Dendritic cell treated with granulocyte-macrophage colony-stimulating factor and Interleukin-4, amounts not matched to agents 40 ng/mL and 50 ng/mL, for 4 days (primary cell): ENCODE measurements at regions not wholly inside any gene's neighbourhood (a gene's known extent, or its start where the extent isn't known, plus 50 kb on each side); places are given as distances from the start of the nearest gene placed in this dataset.

Experiments used
- H3K27ac Mint-ChIP-seq: one replicate; pipeline ENCODE4 v1.8.0; 2022; ENCODE audit warnings: mild to moderate bottlenecking, mixed read lengths
- H3K27me3 Mint-ChIP-seq: one replicate; pipeline ENCODE4 v1.8.0; 2022; ENCODE audit warnings: mild to moderate bottlenecking, mixed read lengths
- H3K36me3 Mint-ChIP-seq: one replicate; pipeline ENCODE4 v1.8.0; 2022; ENCODE audit warnings: low read depth, mixed read lengths
- H3K4me1 Mint-ChIP-seq: one replicate; pipeline ENCODE4 v1.8.0; 2022; ENCODE audit warnings: low read depth, mixed read lengths
- H3K4me3 Mint-ChIP-seq: one replicate; pipeline ENCODE4 v1.8.0; 2022; ENCODE audit warnings: mild to moderate bottlenecking, moderate library complexity, mixed read lengths
- H3K9me3 Mint-ChIP-seq: one replicate; pipeline ENCODE4 v1.8.0; 2022; ENCODE audit warnings: mixed read lengths
- intact Hi-C: fragments of 100-400 bp; cut with micrococcal nuclease; formaldehyde crosslinking; loops from one replicate; pipeline ENCODE4 v1.15.0; 2022

DNA sequence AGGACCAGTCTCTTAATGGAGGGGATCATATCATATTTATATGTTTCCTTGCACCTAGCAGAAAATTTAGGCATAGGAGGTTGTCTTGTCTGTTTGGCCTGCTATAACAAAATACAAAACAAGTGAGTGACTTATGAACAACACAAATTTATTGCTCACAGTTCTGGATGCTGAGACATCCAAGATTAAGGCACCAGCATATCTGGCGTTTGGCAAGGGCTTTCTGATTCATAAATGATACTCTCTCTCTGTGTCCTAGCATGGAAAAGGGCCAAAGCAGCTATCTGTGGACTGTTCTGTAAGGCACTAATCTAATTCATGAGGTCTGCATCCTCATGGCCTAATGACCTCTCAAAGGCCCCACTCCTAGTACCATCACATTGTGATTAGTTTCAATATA lies 683.0 kb downstream of the NR2F2 start:
- intact Hi-C loops = no loop called here
- no peaks in the 10 kb centered on the region for H3K4me1 Mint-ChIP-seq
- no peak overlapping the region for H3K4me3 Mint-ChIP-seq
- H3K9me3 Mint-ChIP-seq = no peaks in the 10 kb centered on the region
- H3K36me3 Mint-ChIP-seq = no peaks in the 10 kb centered on the region
- no peaks in the 10 kb centered on the region for H3K27me3 Mint-ChIP-seq
- no peak overlapping the region for H3K27ac Mint-ChIP-seq

DNA sequence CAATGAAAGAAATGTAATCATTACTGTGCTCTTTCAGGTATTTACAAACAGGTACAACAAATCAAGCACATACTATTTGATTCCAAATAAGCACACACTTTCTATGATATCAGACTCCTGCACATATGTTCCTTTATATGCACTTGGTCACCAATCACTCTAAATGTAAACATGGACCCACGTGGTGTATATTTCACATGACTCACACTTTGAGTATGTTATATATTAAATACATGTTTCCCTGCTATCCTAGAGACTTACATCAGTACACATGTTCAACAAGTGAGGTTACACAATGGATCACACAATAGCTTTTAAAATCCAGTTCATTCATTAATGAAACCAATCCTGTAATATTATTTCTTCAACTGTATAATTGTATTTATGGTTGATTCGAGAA lies 683.5 kb downstream of the NR2F2 start:
- no peak overlapping the region for H3K4me3 Mint-ChIP-seq
- no peaks in the 10 kb centered on the region for H3K4me1 Mint-ChIP-seq
- no peaks in the 10 kb centered on the region for H3K27me3 Mint-ChIP-seq
- H3K9me3 Mint-ChIP-seq = no peaks in the 10 kb centered on the region
- intact Hi-C loops = no loop called here
- no peak overlapping the region for H3K27ac Mint-ChIP-seq
- no peaks in the 10 kb centered on the region for H3K36me3 Mint-ChIP-seq

DNA sequence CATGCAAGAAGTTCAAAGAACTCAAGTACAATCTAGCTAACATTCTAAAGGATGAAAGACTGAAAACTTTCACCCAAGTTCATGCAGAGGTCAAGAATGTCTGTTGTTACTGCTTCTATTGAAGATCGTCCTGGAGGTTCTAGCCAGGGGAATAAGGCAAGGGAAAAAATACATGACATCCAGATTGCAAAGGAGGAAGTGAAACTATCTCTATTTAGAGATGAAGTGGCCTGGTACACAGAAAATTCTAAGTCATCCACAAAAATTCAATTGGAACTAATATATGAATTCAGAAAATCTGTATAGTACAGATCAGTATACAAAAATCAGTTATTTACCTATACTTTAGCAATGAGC lies 693.0 kb downstream of the NR2F2 start:
- no peaks in the 10 kb centered on the region for H3K9me3 Mint-ChIP-seq
- intact Hi-C loops = no loop called here
- H3K27me3 Mint-ChIP-seq = no peaks in the 10 kb centered on the region
- no peak overlapping the region for H3K27ac Mint-ChIP-seq
- no peaks in the 10 kb centered on the region for H3K36me3 Mint-ChIP-seq
- H3K4me1 Mint-ChIP-seq = no peaks in the 10 kb centered on the region
- no peak overlapping the region for H3K4me3 Mint-ChIP-seq

DNA sequence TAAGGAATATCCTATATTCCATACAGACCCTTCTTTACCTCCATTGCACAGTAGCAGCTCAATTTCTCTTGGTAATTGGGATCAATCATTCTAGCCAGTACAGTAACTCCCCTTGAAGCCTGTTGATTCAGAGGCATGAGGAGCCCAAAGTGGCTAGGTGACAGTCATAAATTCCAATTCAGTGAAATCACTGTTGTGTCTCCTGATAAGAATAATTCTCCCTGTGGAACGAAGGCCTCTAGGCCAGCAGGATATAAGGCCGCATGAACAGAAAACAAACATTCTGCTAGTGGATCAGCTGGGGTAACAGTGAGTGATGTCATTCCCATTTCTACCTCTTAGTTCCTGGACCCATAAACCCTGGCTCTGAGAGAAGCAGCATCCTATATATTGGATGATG lies 696.3 kb downstream of the NR2F2 start:
- no peaks in the 10 kb centered on the region for H3K36me3 Mint-ChIP-seq
- intact Hi-C loops = no loop called here
- H3K27ac Mint-ChIP-seq = no peak overlapping the region
- no peaks in the 10 kb centered on the region for H3K4me1 Mint-ChIP-seq
- H3K9me3 Mint-ChIP-seq = peaks cover 15% of the 10 kb centered on the region
- no peak overlapping the region for H3K4me3 Mint-ChIP-seq
- no peaks in the 10 kb centered on the region for H3K27me3 Mint-ChIP-seq

DNA sequence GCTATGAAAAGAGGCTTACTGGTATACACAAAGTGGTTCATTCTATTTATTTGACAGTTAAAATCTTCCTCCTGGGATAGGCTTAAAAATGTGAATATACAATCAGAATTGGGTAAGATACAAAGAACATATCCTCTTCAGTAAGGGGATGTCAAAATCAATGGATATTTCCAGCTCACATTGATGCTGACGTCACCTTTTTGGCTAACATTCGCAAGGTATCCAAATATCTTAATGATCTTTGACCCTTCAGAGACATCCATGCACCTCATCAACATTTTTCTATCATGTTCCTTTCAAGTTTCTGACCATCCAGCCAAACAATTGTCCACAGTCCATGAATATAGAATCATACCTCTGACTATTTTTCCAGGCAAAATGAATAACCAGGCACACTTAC lies 697.3 kb downstream of the NR2F2 start:
- H3K27me3 Mint-ChIP-seq = no peaks in the 10 kb centered on the region
- intact Hi-C loops = no loop called here
- H3K4me3 Mint-ChIP-seq = no peak overlapping the region
- H3K4me1 Mint-ChIP-seq = no peaks in the 10 kb centered on the region
- H3K9me3 Mint-ChIP-seq = peaks cover 19% of the 10 kb centered on the region
- H3K27ac Mint-ChIP-seq = no peak overlapping the region
- H3K36me3 Mint-ChIP-seq = no peaks in the 10 kb centered on the region

DNA sequence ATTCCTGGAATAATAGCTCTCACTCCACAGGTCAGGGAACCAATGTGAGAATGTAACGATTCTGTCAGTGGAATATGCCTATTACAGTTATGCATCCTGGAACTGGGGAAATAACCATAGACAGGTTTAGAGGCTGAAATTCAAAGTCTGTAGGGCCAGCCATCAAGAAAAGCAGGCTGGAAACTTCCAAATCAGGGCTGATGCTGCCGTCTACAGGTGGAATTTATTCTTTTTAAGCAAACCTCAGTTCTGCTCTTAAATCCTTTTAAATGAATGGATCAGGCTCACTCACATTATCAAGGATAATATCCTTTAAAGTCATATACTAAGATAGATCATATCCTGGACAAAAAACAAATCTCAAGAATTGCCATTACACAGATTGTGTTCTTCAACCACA lies 699.8 kb downstream of the NR2F2 start:
- Mint-ChIP-seq H3K36me3 (no peaks in the 10 kb centered on the region), H3K4me1 (no peaks in the 10 kb centered on the region), H3K4me3 (no peak overlapping the region), H3K27ac (no peak overlapping the region), H3K27me3 (no peaks in the 10 kb centered on the region), H3K9me3 (peaks cover 27% of the 10 kb centered on the region)
- intact Hi-C loops = no loop called here

DNA sequence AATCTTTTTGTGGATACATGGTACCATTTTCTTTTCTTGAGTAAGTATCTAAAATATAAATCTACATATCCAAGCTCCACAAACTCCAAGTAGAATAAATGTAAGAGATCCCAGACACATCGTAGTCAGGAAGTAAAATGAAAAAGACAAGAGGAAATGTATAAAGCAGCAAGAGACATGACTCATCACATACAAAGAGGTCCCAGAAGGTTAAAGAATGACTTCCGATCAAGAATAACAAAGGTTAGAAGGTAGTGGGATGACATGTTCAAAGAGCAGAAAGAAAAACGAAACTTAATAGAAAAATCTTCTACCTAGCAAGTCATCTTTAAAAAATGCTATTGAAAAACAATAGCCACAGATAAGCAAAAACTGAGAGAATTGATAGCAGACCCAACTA lies 705.8 kb downstream of the NR2F2 start:
- Mint-ChIP-seq H3K27me3 (no peaks in the 10 kb centered on the region), H3K36me3 (no peaks in the 10 kb centered on the region), H3K9me3 (peaks cover 16% of the 10 kb centered on the region), H3K4me1 (no peaks in the 10 kb centered on the region), H3K27ac (no peak overlapping the region), H3K4me3 (no peak overlapping the region)
- intact Hi-C loops = no loop called here

DNA sequence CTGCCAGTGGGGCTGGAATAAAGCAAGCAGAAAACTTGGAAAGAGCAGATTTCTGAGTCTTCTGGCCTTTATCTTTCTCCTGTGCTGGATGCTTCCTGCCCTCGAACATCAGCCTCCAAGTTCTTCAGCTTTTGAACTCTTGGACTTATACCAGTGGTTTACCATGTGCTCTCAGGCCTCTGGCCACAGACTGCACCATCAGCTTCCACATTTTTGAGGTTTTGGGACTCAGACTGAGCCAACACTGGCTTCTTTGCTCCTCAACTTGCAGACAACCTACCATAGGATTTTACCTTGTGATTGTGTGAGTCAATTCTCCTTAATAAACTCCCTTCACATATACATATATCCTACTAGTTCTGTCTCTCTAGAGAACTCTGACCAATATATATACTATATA lies 706.6 kb downstream of the NR2F2 start:
- H3K9me3 Mint-ChIP-seq = peaks cover 9% of the 10 kb centered on the region
- no peak overlapping the region for H3K27ac Mint-ChIP-seq
- no peaks in the 10 kb centered on the region for H3K4me1 Mint-ChIP-seq
- no peak overlapping the region for H3K4me3 Mint-ChIP-seq
- H3K36me3 Mint-ChIP-seq = no peaks in the 10 kb centered on the region
- intact Hi-C loops = no loop called here
- H3K27me3 Mint-ChIP-seq = no peaks in the 10 kb centered on the region

DNA sequence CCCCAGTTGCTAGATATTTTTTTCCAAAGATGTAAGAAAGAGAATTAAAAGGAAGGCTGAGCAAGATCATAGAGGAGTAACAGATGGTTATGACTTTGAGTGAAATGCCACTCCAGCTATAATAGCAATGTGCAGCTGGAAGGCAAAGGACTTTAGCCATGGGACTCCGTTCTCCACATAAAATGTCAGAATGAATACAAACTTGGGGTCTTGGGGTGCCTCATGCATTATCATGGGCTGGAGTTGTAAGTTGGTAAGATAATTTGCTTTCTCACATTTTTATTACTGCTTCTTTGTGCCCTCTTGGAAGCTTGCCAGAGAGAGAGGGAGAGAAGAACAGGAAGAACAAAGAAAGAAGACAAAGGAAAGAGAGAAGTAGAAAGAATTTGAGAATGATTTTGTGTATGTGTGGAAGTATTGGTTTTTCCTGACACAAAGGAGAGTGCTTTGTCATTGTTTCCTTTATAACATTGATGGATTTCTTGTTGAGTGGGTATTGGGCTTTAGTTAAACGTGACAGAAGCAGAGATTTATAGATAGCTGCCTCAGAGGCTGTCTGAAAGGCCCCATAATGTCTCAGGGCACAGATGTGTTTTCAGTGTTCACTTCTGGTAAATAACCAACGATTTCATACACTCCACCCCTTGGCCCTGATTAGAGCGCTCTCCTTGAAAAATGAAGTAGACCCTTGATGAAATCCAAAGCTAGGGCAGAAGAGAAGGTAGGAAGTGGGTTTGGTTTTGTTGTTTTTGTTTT lies 715.3 kb downstream of the NR2F2 start:
- H3K4me3 Mint-ChIP-seq = no peak overlapping the region
- no peaks in the 10 kb centered on the region for H3K36me3 Mint-ChIP-seq
- H3K9me3 Mint-ChIP-seq = no peaks in the 10 kb centered on the region
- H3K27ac Mint-ChIP-seq = no peak overlapping the region
- H3K4me1 Mint-ChIP-seq = no peaks in the 10 kb centered on the region
- H3K27me3 Mint-ChIP-seq = no peaks in the 10 kb centered on the region
- intact Hi-C loops = no loop called here

DNA sequence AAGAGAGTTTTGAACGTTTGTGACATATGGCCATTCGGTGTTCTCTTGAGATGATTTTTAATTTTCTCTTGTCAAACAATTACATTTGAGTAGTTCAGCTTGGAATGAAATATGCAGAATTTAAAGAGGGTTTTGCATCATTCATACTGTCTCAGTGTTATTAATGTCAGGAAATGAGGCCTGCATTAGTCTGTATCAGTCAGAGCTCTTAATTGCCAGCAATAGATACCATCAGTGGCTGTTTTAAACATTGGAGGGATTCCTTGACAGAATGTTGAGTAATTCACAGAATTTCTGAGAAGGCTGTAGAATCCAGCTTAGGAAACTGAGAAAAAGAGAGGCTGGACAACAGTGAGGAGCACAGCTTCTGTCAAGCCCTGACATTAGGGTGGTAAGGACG lies 722.0 kb downstream of the NR2F2 start:
- Mint-ChIP-seq H3K4me1 (no peaks in the 10 kb centered on the region), H3K27ac (no peak overlapping the region), H3K9me3 (no peaks in the 10 kb centered on the region), H3K4me3 (no peak overlapping the region), H3K27me3 (no peaks in the 10 kb centered on the region), H3K36me3 (no peaks in the 10 kb centered on the region)
- intact Hi-C loops = no loop called here

DNA sequence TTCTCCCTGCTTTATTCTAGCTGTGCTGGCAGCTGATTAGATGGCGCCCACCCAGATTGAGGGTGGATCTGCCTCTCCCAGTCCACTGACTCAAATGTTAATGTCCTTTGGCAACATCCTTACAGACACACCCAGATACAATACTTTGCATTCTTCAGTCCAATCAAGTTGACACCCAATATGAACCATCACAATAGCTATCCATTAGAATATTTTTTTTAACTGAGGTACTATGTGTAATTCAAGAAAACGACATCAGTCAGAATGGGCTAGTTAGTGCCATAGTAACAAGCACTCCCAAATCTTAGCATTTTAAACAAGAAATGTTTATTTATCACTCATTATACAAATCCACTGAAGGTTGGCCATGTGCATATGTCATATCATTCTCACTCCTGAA lies 723.1 kb downstream of the NR2F2 start:
- Mint-ChIP-seq H3K9me3 (no peaks in the 10 kb centered on the region), H3K4me1 (no peaks in the 10 kb centered on the region)
- intact Hi-C loops = no loop called here

DNA sequence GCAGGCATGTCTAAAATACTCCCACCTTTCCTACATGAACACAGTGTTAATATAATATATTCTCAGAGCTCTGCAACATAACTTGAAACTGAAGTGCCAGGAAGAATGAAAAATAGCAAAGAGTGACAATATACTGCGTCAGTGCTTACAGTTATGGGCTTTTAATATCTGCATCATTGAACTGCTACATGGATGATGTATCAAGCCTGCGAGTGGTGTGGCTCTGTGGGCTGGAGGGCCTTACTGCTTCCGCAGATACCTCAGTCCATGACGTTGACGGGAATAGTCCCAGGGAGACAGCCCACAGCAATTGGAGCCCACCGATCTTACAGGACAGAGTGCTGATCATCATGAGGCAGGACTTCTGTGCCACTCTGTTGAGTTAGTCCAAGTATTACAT lies 727.0 kb downstream of the NR2F2 start:
- Mint-ChIP-seq H3K27ac (no peak overlapping the region), H3K4me3 (no peak overlapping the region), H3K27me3 (no peaks in the 10 kb centered on the region), H3K9me3 (no peaks in the 10 kb centered on the region), H3K4me1 (no peaks in the 10 kb centered on the region), H3K36me3 (no peaks in the 10 kb centered on the region)
- intact Hi-C loops = no loop called here

More for the DNA sequence above, 723.1 kb downstream of the NR2F2 start:
- Mint-ChIP-seq H3K27ac (no peak overlapping the region), H3K36me3 (no peaks in the 10 kb centered on the region), H3K27me3 (no peaks in the 10 kb centered on the region), H3K4me3 (no peak overlapping the region)

DNA sequence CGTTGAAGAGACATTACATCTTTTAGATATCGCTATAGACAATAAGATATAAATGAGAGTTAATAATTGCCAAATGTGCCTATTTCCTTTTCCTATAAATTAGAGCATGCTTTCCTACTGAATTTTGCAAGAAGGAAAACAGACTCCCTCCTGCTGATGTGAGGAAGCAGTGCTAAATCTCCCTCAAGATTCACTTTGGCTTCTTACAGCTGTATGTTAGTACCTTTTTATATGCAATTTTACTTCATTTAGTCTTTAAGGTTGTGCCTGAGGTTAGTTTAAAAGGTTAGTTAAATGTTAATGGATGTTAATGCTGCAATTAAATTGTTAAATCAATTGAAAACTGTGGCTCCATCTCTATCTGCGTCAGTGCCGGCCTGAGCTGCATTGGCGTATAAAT lies 728.8 kb downstream of the NR2F2 start:
- no peaks in the 10 kb centered on the region for H3K4me1 Mint-ChIP-seq
- no peak overlapping the region for H3K4me3 Mint-ChIP-seq
- no peak overlapping the region for H3K27ac Mint-ChIP-seq
- intact Hi-C loops = no loop called here
- no peaks in the 10 kb centered on the region for H3K27me3 Mint-ChIP-seq
- H3K36me3 Mint-ChIP-seq = no peaks in the 10 kb centered on the region
- no peaks in the 10 kb centered on the region for H3K9me3 Mint-ChIP-seq

DNA sequence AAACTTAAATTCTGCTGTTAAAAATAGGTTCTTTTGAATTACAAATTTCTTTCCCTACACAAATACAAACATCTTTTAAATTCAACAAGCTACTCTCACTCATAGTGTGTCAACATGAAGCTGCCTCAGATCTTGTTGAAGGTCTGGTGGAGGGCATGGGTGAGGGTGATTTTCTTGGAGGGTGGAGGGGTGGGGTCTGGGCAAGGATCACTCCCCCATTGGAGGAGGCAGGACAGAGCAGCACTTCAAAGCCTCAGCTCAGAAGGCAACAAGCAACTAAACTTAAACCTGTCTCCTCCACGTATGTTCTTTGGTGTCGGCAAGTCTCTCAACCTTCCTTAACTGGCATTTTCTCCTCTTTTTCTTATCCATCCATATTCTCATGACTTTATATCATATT lies 730.9 kb downstream of the NR2F2 start:
- Mint-ChIP-seq H3K4me3 (no peak overlapping the region), H3K36me3 (no peaks in the 10 kb centered on the region), H3K27ac (no peak overlapping the region), H3K27me3 (no peaks in the 10 kb centered on the region), H3K4me1 (no peaks in the 10 kb centered on the region), H3K9me3 (peaks cover 6% of the 10 kb centered on the region)
- intact Hi-C loops = no loop called here

DNA sequence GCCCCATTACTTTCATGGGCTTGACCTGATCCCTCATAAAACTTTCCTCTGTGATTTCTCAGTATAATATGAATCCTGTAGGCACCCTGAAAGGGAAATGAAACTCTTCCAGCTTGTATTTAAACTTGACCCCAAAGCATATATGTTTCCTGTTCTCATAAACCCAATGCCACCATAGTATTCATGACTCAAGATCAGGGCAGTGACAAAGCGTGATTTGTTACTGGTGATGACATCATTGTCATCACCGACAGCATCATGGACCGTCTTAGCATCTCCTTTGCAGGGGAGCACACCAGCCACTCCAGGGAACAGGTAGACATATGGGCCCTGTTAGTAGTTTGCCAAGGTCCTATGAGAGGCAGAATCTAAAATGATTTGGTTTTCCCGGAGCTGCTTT lies 741.2 kb downstream of the NR2F2 start:
- H3K27me3 Mint-ChIP-seq = no peaks in the 10 kb centered on the region
- H3K36me3 Mint-ChIP-seq = no peaks in the 10 kb centered on the region
- intact Hi-C loops = no loop called here
- no peak overlapping the region for H3K27ac Mint-ChIP-seq
- no peak overlapping the region for H3K4me3 Mint-ChIP-seq
- peaks cover 9% of the 10 kb centered on the region for H3K9me3 Mint-ChIP-seq
- H3K4me1 Mint-ChIP-seq = no peaks in the 10 kb centered on the region
